Colonic mucosa (tissue), 4 donors: ENCODE measurements at regions not wholly inside any gene's neighbourhood (a gene's known extent, or its start where the extent isn't known, plus 50 kb on each side); places are given as distances from the start of the nearest gene placed in this dataset.

Experiments used
- DNase-seq: peaks from one replicate; pipeline ENCODE4 v3.0.0-alpha.2; 2020
- H3K27ac ChIP-seq: fragments of 200-600 bp; one replicate; pipeline ENCODE4 v1.8.0; 2021
- H3K27me3 ChIP-seq: fragments of 200-600 bp; one replicate; pipeline ENCODE4 v1.8.0; 2021
- H3K36me3 ChIP-seq: fragments of 200-600 bp; one replicate; pipeline ENCODE4 v1.8.0; 2021
- H3K4me1 ChIP-seq: fragments of 200-600 bp; one replicate; pipeline ENCODE4 v1.8.0; 2021; ENCODE audit warnings: mild to moderate bottlenecking
- H3K4me3 ChIP-seq: fragments of 200-600 bp; one replicate; pipeline ENCODE4 v1.8.0; 2021
- H3K9ac ChIP-seq, 2 donors: one replicate each; pipeline ENCODE4 v1.7.0; 2013; ENCODE audit warnings: control low read depth in 2 of 2, low read depth in 2 of 2, low read length in 2 of 2
- H3K9me3 ChIP-seq: fragments of 200-600 bp; one replicate; pipeline ENCODE4 v1.8.0; 2021
- intact Hi-C: fragments of 100-400 bp; cut with DNase I; formaldehyde crosslinking; loops from one replicate; pipeline ENCODE4 v1.14.1; 2022
- TF ChIP-seq, protein P1 (sequence below): fragments of 200-600 bp; IDR thresholded peaks from one replicate; pipeline ENCODE4 v1.8.0; 2022; ENCODE audit warnings: antibody characterized with exemption, mild to moderate bottlenecking
- donor health status: healthy.
- donor health status: DM: no; HTN: no; CAD: no.
- donor health status: DM: no; HTN: no; CAD: no.

DNA sequence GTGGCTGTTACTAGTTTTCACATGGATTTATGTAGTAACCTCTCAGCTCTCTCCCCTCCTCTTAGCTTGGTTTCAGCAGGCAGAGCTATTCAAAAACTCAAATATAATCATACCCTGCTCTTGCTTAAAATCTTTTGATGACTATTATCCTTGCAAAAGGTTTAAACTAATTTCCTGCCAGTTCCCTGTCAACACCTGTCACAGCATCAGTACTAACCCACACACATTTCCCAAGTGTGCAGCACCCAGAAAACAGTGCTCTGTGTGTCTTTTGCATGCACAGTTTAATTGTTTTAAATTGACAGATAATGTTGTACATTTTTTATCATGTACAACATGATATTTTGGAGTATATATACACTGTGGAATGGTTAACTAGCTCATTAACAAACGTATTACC lies 202.0 kb downstream of the PAPSS1 start:
- H3K9me3 ChIP-seq = no peaks in the 10 kb centered on the region
- TF ChIP-seq, protein P1, sequence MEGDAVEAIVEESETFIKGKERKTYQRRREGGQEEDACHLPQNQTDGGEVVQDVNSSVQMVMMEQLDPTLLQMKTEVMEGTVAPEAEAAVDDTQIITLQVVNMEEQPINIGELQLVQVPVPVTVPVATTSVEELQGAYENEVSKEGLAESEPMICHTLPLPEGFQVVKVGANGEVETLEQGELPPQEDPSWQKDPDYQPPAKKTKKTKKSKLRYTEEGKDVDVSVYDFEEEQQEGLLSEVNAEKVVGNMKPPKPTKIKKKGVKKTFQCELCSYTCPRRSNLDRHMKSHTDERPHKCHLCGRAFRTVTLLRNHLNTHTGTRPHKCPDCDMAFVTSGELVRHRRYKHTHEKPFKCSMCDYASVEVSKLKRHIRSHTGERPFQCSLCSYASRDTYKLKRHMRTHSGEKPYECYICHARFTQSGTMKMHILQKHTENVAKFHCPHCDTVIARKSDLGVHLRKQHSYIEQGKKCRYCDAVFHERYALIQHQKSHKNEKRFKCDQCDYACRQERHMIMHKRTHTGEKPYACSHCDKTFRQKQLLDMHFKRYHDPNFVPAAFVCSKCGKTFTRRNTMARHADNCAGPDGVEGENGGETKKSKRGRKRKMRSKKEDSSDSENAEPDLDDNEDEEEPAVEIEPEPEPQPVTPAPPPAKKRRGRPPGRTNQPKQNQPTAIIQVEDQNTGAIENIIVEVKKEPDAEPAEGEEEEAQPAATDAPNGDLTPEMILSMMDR = no peak
- H3K27ac ChIP-seq = no peak overlapping the region
- H3K4me1 ChIP-seq = no peaks in the 10 kb centered on the region
- H3K4me3 ChIP-seq = no peak overlapping the region
- no peaks in the 10 kb centered on the region for H3K27me3 ChIP-seq
- intact Hi-C loops = loop anchor here (5.0 kb wide), 1 partner anchor 471 kb away; no protein-coding TSS in a partner anchor
- DNase-seq = no peak
- no peaks in the 10 kb centered on the region for H3K36me3 ChIP-seq
- no peak overlapping the region for H3K9ac ChIP-seq

DNA sequence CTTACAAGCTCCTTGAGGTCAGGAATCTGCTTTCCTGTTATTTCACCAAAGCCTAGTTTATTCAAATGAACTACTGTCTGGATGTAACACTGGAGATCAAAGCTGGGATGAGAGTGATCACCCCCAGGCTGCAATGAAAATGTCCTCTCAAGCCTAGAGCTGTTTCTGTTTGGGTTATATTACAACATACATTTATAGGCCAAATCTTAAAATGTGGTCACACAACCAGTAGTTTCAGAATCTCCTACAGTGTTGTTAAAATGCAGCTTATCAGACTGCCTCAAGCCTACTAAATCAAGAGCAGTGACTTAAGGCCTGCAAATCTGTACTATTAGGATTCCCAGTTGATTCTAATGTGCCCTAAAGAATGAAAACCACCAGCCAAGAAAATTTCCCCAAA lies 207.5 kb downstream of the PAPSS1 start:
- intact Hi-C loops = no loop called here
- H3K36me3 ChIP-seq = no peaks in the 10 kb centered on the region
- TF ChIP-seq, protein P1 = no peak

DNA sequence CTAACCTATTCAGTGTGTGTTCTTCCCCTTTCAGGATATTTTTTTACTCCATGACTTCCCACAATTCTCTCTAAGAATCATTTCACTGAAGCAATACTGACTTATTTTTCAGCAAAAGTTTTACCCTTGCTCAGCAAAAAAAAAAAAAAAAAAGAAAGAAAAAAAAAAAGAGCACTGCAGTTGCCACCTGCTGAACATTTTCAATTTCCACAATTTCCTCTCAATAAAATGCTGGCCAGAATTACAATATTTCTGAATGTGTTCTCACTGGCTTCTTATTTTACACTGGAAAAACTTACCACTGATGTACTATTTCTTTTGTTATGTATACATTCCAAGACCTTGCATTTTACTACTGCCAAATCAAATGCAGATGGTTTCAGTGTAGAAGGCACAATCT lies 210.4 kb downstream of the PAPSS1 start:
- no peaks in the 10 kb centered on the region for H3K27me3 ChIP-seq
- no peak overlapping the region for H3K4me3 ChIP-seq
- H3K4me1 ChIP-seq = no peaks in the 10 kb centered on the region
- TF ChIP-seq, protein P1 = no peak
- no peak overlapping the region for H3K9ac ChIP-seq
- no peaks in the 10 kb centered on the region for H3K36me3 ChIP-seq
- no peak overlapping the region for H3K27ac ChIP-seq
- DNase-seq = no peak
- no peaks in the 10 kb centered on the region for H3K9me3 ChIP-seq
- intact Hi-C loops = no loop called here

More for the DNA sequence above, 207.5 kb downstream of the PAPSS1 start:
- H3K27ac ChIP-seq = no peak overlapping the region
- no peaks in the 10 kb centered on the region for H3K27me3 ChIP-seq
- H3K9ac ChIP-seq = no peak overlapping the region
- H3K4me3 ChIP-seq = no peak overlapping the region
- H3K4me1 ChIP-seq = no peaks in the 10 kb centered on the region
- DNase-seq = no peak
- H3K9me3 ChIP-seq = no peaks in the 10 kb centered on the region

DNA sequence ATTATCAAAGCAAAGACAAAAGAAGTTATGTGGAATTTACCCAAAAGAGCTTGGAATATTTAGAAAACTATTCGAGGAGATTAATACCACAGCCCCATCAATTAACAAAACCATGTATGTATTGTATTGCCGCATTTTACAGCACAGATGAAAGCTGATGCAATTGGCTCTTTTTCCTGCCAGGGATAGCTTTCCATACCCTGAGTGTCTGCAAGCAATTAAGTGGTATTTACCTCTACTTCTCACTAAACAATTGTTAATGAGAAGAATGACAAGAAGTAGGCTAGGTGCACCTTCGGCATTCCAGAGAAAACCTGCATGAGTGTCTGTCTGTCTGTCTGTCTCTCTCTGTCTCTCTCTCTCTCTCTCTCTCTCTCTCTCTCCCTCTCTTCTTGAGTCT lies 219.5 kb downstream of the PAPSS1 start:
- intact Hi-C loops = no loop called here

DNA sequence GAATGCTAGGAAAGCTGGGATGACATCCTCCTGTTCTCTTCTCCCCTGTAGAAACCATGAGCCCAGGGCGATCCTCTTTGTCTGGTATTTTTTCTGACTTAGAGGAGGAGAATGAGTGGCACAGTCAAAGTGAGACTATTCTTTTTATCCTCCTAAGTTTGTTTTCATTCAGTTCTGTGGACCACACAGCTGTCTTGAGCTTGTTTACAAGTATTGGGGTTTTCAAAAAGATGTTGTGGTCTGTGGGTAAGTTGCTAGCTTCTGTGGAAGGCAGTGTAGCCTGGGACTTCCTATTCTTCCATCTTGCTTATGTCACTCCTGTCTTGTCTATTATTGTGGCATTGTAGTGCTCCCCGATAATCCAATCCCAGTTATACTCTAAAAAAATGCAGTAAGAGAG lies 223.0 kb downstream of the PAPSS1 start:
- no peak overlapping the region for H3K9ac ChIP-seq
- no peaks in the 10 kb centered on the region for H3K27me3 ChIP-seq
- no peaks in the 10 kb centered on the region for H3K36me3 ChIP-seq
- no peak overlapping the region for H3K27ac ChIP-seq
- DNase-seq = no peak
- TF ChIP-seq, protein P1 = no peak
- no peaks in the 10 kb centered on the region for H3K4me1 ChIP-seq
- intact Hi-C loops = no loop called here
- no peak overlapping the region for H3K4me3 ChIP-seq
- H3K9me3 ChIP-seq = no peaks in the 10 kb centered on the region

More for the DNA sequence above, 219.5 kb downstream of the PAPSS1 start:
- TF ChIP-seq, protein P1 = no peak
- Histone ChIP-seq H3K36me3 (no peaks in the 10 kb centered on the region), H3K9ac (no peak overlapping the region), H3K9me3 (no peaks in the 10 kb centered on the region), H3K4me3 (no peak overlapping the region), H3K27ac (no peak overlapping the region), H3K4me1 (no peaks in the 10 kb centered on the region), H3K27me3 (no peaks in the 10 kb centered on the region)
- DNase-seq = no peak

DNA sequence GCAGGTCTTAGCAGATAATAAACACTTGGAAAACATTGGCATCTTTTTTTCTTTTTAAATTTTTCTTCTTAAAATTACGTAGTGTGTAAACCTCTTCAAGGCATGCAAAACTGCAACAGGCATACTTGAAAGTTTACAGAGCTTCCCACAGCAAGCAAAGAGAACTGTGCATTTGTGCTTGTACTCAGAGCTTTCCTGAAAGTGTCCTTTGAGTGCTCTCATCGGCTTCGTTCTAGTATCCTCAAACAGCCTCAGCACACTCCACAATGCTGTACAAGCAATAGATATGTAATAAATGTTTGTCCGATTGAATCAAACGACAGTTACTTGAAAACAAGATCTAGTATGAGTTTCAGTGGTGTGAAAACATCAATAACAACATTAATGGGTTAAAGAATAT lies 227.5 kb downstream of the PAPSS1 start:
- TF ChIP-seq, protein P1 = no peak
- no peak overlapping the region for H3K4me3 ChIP-seq
- intact Hi-C loops = no loop called here

More for the DNA sequence above, 227.5 kb downstream of the PAPSS1 start:
- no peaks in the 10 kb centered on the region for H3K36me3 ChIP-seq
- H3K9ac ChIP-seq = no peak overlapping the region
- no peak overlapping the region for H3K27ac ChIP-seq
- H3K4me1 ChIP-seq = no peaks in the 10 kb centered on the region
- no peaks in the 10 kb centered on the region for H3K27me3 ChIP-seq
- no peak for DNase-seq
- no peaks in the 10 kb centered on the region for H3K9me3 ChIP-seq
